GM18502 (cell line): ENCODE measurements at regions not wholly inside any gene's neighbourhood (a gene's known extent, or its start where the extent isn't known, plus 50 kb on each side); places are given as distances from the start of the nearest gene placed in this dataset.
A peak's percentile ranks its signal among the peaks of the same experiment; 100 is the strongest.
"Not testable (repeated sequence)": the region's sequence is repeated elsewhere in the genome, so short reads cannot be mapped to it uniquely, and the experiment has no call there.

Experiments
- ATAC-seq: cut with Tn5 transposase; IDR thresholded peaks from one replicate; pipeline ENCODE4 v1.9.1; 2021; ENCODE audit warnings: mild to moderate bottlenecking; ENCODE audit not compliant: unreplicated experiment, poor library complexity

- not testable (repeated sequence) for ATAC-seq
These were observed 608.8 kb downstream of the CETN3 start for GRCh38 chr5:89800735-89801134.

GRCh38 chr5:89794504-89794903 is 615.1 kb downstream of the CETN3 start:
- ATAC-seq, result not testable (repeated sequence)

GRCh38 chr5:89779734-89780133 is 629.8 kb downstream of the CETN3 start:
- ATAC-seq, result not testable (repeated sequence)

- ATAC-seq, result no peak
These were observed 631.8 kb downstream of the CETN3 start for GRCh38 chr5:89777758-89778157.

GRCh38 chr5:89769975-89770374 is 639.6 kb downstream of the CETN3 start:
- ATAC-seq, result no peak

GRCh38 chr5:89759802-89760201 is 649.8 kb downstream of the CETN3 start:
- no peak for ATAC-seq

- no peak for ATAC-seq
These were observed 651.4 kb downstream of the CETN3 start for GRCh38 chr5:89758146-89758545.

- no peak for ATAC-seq
These were observed 652.6 kb downstream of the CETN3 start for GRCh38 chr5:89756955-89757354.

- no peak for ATAC-seq
These were observed 654.5 kb downstream of the CETN3 start for GRCh38 chr5:89755024-89755423.

- no peak for ATAC-seq
These were observed 674.5 kb downstream of the CETN3 start for GRCh38 chr5:89735082-89735481.

GRCh38 chr5:89733772-89734171 is 675.8 kb downstream of the CETN3 start:
- ATAC-seq, result no peak

GRCh38 chr5:89729623-89730301 is 679.8 kb downstream of the CETN3 start:
- peak; percentile 49 for ATAC-seq

GRCh38 chr5:89728750-89729149 is 680.8 kb downstream of the CETN3 start:
- ATAC-seq, result no peak

GRCh38 chr5:89728134-89728533 is 681.4 kb downstream of the CETN3 start:
- ATAC-seq, result no peak

GRCh38 chr5:89724379-89725095 is 685.0 kb downstream of the CETN3 start:
- ATAC-seq, result no peak

GRCh38 chr5:89723907-89724306 is 685.6 kb downstream of the CETN3 start:
- ATAC-seq, result no peak

- ATAC-seq, result no peak
These were observed 687.0 kb downstream of the CETN3 start for GRCh38 chr5:89722538-89722937.

- no peak for ATAC-seq
These were observed 687.6 kb downstream of the CETN3 start for GRCh38 chr5:89721931-89722330.

- ATAC-seq, result no peak
These were observed 688.2 kb downstream of the CETN3 start for GRCh38 chr5:89721353-89721752.

GRCh38 chr5:89712134-89712700 is 697.3 kb downstream of the CETN3 start:
- ATAC-seq, result no peak

- no peak for ATAC-seq
These were observed 698.0 kb downstream of the CETN3 start for GRCh38 chr5:89711526-89711925.

GRCh38 chr5:89710006-89710405 is 699.5 kb downstream of the CETN3 start:
- ATAC-seq, result no peak
